ENCODE measurements at regions not wholly inside any gene's neighbourhood (a gene's known extent, or its start where the extent isn't known, plus 50 kb on each side); places are given as distances from the start of the nearest gene placed in this dataset.

DNA sequence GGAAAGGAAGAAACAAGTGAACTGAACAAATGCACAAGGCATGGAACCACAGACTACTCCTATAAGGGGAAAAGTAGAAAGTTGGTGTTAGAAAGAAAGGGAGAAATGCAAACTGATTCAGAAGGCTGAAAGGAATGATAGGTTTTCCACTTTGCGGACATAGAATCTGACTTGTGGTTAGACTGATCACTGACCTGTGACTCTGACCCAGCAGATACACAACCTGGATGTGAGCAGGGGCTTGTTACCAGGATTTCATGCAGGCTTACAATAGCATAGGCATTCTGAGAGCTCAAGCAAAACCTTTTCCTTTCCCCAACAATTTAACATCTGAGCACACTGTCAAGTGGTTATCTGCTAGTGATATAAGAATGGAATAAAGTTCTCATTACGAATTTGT lies 237.0 kb upstream of the CDH20 start:
- Histone ChIP-seq H3K36me3 (no peaks in the 10 kb centered on the region), H3K9me3 (no peaks in the 10 kb centered on the region), H3K27me3 (no peaks in the 10 kb centered on the region), H3K4me3 (no peak overlapping the region), H3K4me1 (no peaks in the 10 kb centered on the region), H3K27ac (no peak overlapping the region)
- intact Hi-C loops (cut with DNase I), result no loop called here
- 61% methylated on average over 2 of the region's 2 CpGs for WGBS (ENCODE audit: insufficient coverage, low coverage, low lambda C conversion rate, missing lambda C conversion rate)
- TF ChIP-seq POLR2A (IDR thresholded peaks at IDR 0.05) (no peak), CTCF (IDR thresholded peaks at IDR 0.05) (no peak)
- ATAC-seq (no peak), DNase-seq (no peak)

DNA sequence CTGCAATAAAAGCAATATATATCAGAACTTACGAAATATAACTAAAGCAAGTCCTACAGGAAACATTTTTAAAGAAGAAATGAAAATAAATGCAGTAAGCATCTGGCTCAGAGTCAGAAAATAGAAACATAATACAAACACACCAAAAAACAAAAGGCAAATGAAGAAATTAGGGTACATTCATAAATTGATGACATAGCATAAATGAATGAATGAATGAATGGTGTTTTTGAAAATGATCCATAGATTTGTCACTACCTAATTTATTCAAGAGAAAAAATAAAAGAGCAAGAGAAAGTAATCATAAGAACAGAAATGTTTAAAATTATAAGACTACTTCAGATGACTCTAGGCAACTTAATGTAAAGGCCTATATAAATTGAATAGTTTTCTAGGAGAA lies 226.1 kb upstream of the CDH20 start:
- WGBS (ENCODE audit: insufficient coverage, low coverage, low lambda C conversion rate, missing lambda C conversion rate), result 47% methylated on average over 1 of the region's 1 CpG
- intact Hi-C loops (cut with DNase I), result no loop called here
- DNase-seq (no peak), ATAC-seq (no peak)
- H3K4me1 ChIP-seq, result no peaks in the 10 kb centered on the region
- H3K9me3 ChIP-seq, result no peaks in the 10 kb centered on the region
- no peaks in the 10 kb centered on the region for H3K36me3 ChIP-seq
- H3K27ac ChIP-seq, result no peak overlapping the region
- TF ChIP-seq CTCF (IDR thresholded peaks at IDR 0.05), result no peak
- no peak for TF ChIP-seq POLR2A (IDR thresholded peaks at IDR 0.05)
- no peak overlapping the region for H3K4me3 ChIP-seq
- H3K27me3 ChIP-seq, result no peaks in the 10 kb centered on the region

- Histone ChIP-seq H3K36me3 (no peaks in the 10 kb centered on the region), H3K9me3 (no peaks in the 10 kb centered on the region), H3K27ac (no peak overlapping the region), H3K27me3 (no peaks in the 10 kb centered on the region), H3K4me1 (no peaks in the 10 kb centered on the region), H3K4me3 (no peak overlapping the region)
- TF ChIP-seq CTCF (IDR thresholded peaks at IDR 0.05) (no peak), POLR2A (IDR thresholded peaks at IDR 0.05) (no peak)
- intact Hi-C loops (cut with DNase I), result no loop called here
- no peak for ATAC-seq
- no peak for DNase-seq
Observed at GRCh38 chr18:61108706-61109105, 224.5 kb upstream of the CDH20 start.

GRCh38 chr18:61123309-61123708 lies 209.9 kb upstream of the CDH20 start:
- DNase-seq, result no peak
- TF ChIP-seq CTCF (IDR thresholded peaks at IDR 0.05), result no peak
- Histone ChIP-seq H3K4me3 (no peak overlapping the region), H3K27ac (no peak overlapping the region), H3K4me1 (no peaks in the 10 kb centered on the region), H3K9me3 (no peaks in the 10 kb centered on the region), H3K27me3 (no peaks in the 10 kb centered on the region), H3K36me3 (no peaks in the 10 kb centered on the region)
- no peak for ATAC-seq
- intact Hi-C loops (cut with DNase I), result no loop called here
- WGBS (ENCODE audit: insufficient coverage, low coverage, low lambda C conversion rate, missing lambda C conversion rate), result 83% methylated on average over 2 of the region's 2 CpGs

GRCh38 chr18:61127714-61128467 lies 205.3 kb upstream of the CDH20 start:
- ATAC-seq (no peak), DNase-seq (no peak)
- 38% methylated on average over 6 of the region's 6 CpGs for WGBS (ENCODE audit: insufficient coverage, low coverage, low lambda C conversion rate, missing lambda C conversion rate)
- H3K27me3 ChIP-seq, result no peaks in the 10 kb centered on the region
- TF ChIP-seq POLR2A (IDR thresholded peaks at IDR 0.05), result no peak
- TF ChIP-seq CTCF (IDR thresholded peaks at IDR 0.05), result no peak
- no peaks in the 10 kb centered on the region for H3K36me3 ChIP-seq
- H3K9me3 ChIP-seq, result no peaks in the 10 kb centered on the region
- no peak overlapping the region for H3K27ac ChIP-seq
- intact Hi-C loops (cut with DNase I), result no loop called here
- no peaks in the 10 kb centered on the region for H3K4me1 ChIP-seq
- no peak overlapping the region for H3K4me3 ChIP-seq
